Tibial nerve (tissue), 4 donors: ENCODE measurements at regions not wholly inside any gene's neighbourhood (a gene's known extent, or its start where the extent isn't known, plus 50 kb on each side); places are given as distances from the start of the nearest gene placed in this dataset.

Source experiments
- EP300 ChIP-seq, 2 donors: sonication (generic); formaldehyde crosslinking; IDR thresholded peaks; one replicate each; pipeline ENCODE4 v1.6.1; 2017; ENCODE audit warnings: antibody characterized with exemption in 2 of 2, mild to moderate bottlenecking in 1 of 2
- POLR2A ChIP-seq, 2 donors: fragments of 450-650 bp; IDR thresholded peaks; one replicate each; pipeline ENCODE4 v1.6.1; 2017; ENCODE audit warnings: antibody characterized with exemption in 2 of 2, mild to moderate bottlenecking in 2 of 2, moderate library complexity in 2 of 2
- TF ChIP-seq, protein P1 (sequence below), 5 experiments: fragments of 200-600 bp in 3 of 5; fragments of 450-650 bp in 2 of 5; sonication (generic) in 3 of 5; IDR thresholded peaks; one replicate each; pipeline ENCODE4 v1.5.1; 2016 to 2019; ENCODE audit warnings: antibody characterized with exemption in 5 of 5, mild to moderate bottlenecking in 3 of 5, moderate library complexity in 2 of 5

DNA sequence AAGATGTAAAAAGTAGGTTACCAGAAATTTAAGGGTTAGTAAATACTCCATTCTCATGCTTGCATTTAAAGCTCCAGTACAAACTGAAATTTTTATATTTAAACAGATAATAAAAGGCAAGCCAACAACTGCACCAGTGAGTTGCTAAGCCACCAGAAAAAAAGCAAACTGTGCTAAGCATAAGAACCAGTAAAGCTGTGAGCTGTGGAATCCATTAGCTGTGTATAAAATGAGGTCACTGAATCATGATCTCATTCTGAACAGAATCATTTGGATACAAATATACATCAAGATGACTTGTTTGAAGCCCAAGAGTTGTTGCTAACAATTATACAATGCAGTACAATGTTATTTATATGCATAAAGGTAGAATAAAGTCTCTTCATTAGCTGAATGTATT lies 1312.2 kb downstream of the SI start:
- no peak for TF ChIP-seq EP300 (IDR thresholded peaks at IDR 0.05)
- TF ChIP-seq, protein P1, sequence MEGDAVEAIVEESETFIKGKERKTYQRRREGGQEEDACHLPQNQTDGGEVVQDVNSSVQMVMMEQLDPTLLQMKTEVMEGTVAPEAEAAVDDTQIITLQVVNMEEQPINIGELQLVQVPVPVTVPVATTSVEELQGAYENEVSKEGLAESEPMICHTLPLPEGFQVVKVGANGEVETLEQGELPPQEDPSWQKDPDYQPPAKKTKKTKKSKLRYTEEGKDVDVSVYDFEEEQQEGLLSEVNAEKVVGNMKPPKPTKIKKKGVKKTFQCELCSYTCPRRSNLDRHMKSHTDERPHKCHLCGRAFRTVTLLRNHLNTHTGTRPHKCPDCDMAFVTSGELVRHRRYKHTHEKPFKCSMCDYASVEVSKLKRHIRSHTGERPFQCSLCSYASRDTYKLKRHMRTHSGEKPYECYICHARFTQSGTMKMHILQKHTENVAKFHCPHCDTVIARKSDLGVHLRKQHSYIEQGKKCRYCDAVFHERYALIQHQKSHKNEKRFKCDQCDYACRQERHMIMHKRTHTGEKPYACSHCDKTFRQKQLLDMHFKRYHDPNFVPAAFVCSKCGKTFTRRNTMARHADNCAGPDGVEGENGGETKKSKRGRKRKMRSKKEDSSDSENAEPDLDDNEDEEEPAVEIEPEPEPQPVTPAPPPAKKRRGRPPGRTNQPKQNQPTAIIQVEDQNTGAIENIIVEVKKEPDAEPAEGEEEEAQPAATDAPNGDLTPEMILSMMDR (IDR thresholded peaks at IDR 0.05): no peak
- no peak for TF ChIP-seq POLR2A (IDR thresholded peaks at IDR 0.05)
